ENCODE measurements at regions not wholly inside any gene's neighbourhood (a gene's known extent, or its start where the extent isn't known, plus 50 kb on each side); places are given as distances from the start of the nearest gene placed in this dataset.

- TF ChIP-seq CTCF (IDR thresholded peaks at IDR 0.05; ENCODE audit: extremely low read depth, missing control alignments), result no peak
- no peak for DNase-seq (ENCODE audit: low spot score)
These were observed 457.1 kb upstream of the TBX3 start for GRCh38 chr12:115140981-115141655.

- DNase-seq (ENCODE audit: low spot score), result no peak
- no peak for TF ChIP-seq CTCF (IDR thresholded peaks at IDR 0.05; ENCODE audit: extremely low read depth, missing control alignments)
These were observed 454.0 kb upstream of the TBX3 start for GRCh38 chr12:115137812-115138521.

- DNase-seq (ENCODE audit: low spot score), result no peak
- TF ChIP-seq CTCF (IDR thresholded peaks at IDR 0.05; ENCODE audit: extremely low read depth, missing control alignments), result no peak
These were observed 451.8 kb upstream of the TBX3 start for GRCh38 chr12:115135800-115136211.

GRCh38 chr12:115134298-115134697 lies 450.3 kb upstream of the TBX3 start:
- no peak for DNase-seq (ENCODE audit: low spot score)
- TF ChIP-seq CTCF (IDR thresholded peaks at IDR 0.05; ENCODE audit: extremely low read depth, missing control alignments), result no peak

GRCh38 chr12:115132905-115133304 lies 448.9 kb upstream of the TBX3 start:
- TF ChIP-seq CTCF (IDR thresholded peaks at IDR 0.05; ENCODE audit: extremely low read depth, missing control alignments), result no peak
- DNase-seq (ENCODE audit: low spot score), result no peak

- no peak for TF ChIP-seq CTCF (IDR thresholded peaks at IDR 0.05; ENCODE audit: extremely low read depth, missing control alignments)
These were observed 448.2 kb upstream of the TBX3 start for GRCh38 chr12:115132145-115132544.

GRCh38 chr12:115129727-115130126 lies 445.8 kb upstream of the TBX3 start:
- no peak for TF ChIP-seq CTCF (IDR thresholded peaks at IDR 0.05; ENCODE audit: extremely low read depth, missing control alignments)
- DNase-seq (ENCODE audit: low spot score), result no peak

More at GRCh38 chr12:115132145-115132544, 448.2 kb upstream of the TBX3 start:
- DNase-seq (ENCODE audit: low spot score), result no peak

All from GM20000 (cell line).